H9 (cell line): ENCODE measurements at regions not wholly inside any gene's neighbourhood (a gene's known extent, or its start where the extent isn't known, plus 50 kb on each side); places are given as distances from the start of the nearest gene placed in this dataset.
A peak's percentile ranks its signal among the peaks of the same experiment; 100 is the strongest.

Experiments
- DNase-seq: peaks from one replicate; pipeline ENCODE4 v3.0.0-alpha.2; 2017
- H2AFZ ChIP-seq: one replicate; pipeline ENCODE4 v1.6.1; 2013; ENCODE audit warnings: mild to moderate bottlenecking, low read length, control low read depth, moderate library complexity
- H2AK5ac ChIP-seq: 2 replicates; pipeline ENCODE4 v1.6.1; 2013; ENCODE audit warnings: low read length, control low read depth, mixed read lengths; ENCODE audit not compliant: insufficient read length
- H2BK120ac ChIP-seq: one replicate; pipeline ENCODE4 v1.6.1; 2013; ENCODE audit warnings: low read depth, mild to moderate bottlenecking, low read length, control low read depth, inconsistent platforms; ENCODE audit not compliant: poor library complexity, severe bottlenecking
- H2BK12ac ChIP-seq: 2 replicates; pipeline ENCODE4 v1.6.1; 2013; ENCODE audit warnings: low read length, control low read depth, mixed read lengths, low read depth; ENCODE audit not compliant: insufficient read length
- H2BK15ac ChIP-seq: 2 replicates; pipeline ENCODE4 v1.6.1; 2013; ENCODE audit warnings: low read depth, low read length, control low read depth
- H2BK20ac ChIP-seq: one replicate; pipeline ENCODE4 v1.6.1; 2013; ENCODE audit warnings: low read depth, mild to moderate bottlenecking, low read length, control low read depth, inconsistent platforms; ENCODE audit not compliant: poor library complexity, severe bottlenecking
- H2BK5ac ChIP-seq: 2 replicates; pipeline ENCODE4 v1.6.1; 2013; ENCODE audit warnings: low read length, control low read depth, mixed read lengths; ENCODE audit not compliant: insufficient read length
- H3K14ac ChIP-seq: 2 replicates; pipeline ENCODE4 v1.6.1; 2013; ENCODE audit warnings: low read length, control low read depth; ENCODE audit not compliant: insufficient read depth
- H3K18ac ChIP-seq: 2 replicates; pipeline ENCODE4 v1.6.1; 2013; ENCODE audit warnings: low read depth, mild to moderate bottlenecking, mixed read lengths, low read length, control low read depth; ENCODE audit not compliant: insufficient read length
- H3K23ac ChIP-seq: 2 replicates; pipeline ENCODE4 v1.6.1; 2013; ENCODE audit warnings: low read length, control low read depth, mixed read lengths, low read depth; ENCODE audit not compliant: insufficient read length
- H3K23me2 ChIP-seq: 2 replicates; pipeline ENCODE4 v1.6.1; 2013; ENCODE audit warnings: low read depth, mild to moderate bottlenecking, mixed read lengths, low read length, control low read depth; ENCODE audit not compliant: insufficient read length, poor library complexity, severe bottlenecking
- H3K27ac ChIP-seq: 2 replicates; pipeline ENCODE4 v1.5.1; 2013; ENCODE audit warnings: low read length, control low read depth, mixed read lengths, low read depth; ENCODE audit not compliant: insufficient read length
- H3K27me3 ChIP-seq: 2 replicates; pipeline ENCODE4 v1.6.1; 2013; ENCODE audit warnings: low read length, control low read depth, inconsistent platforms; ENCODE audit not compliant: insufficient read depth
- H3K4ac ChIP-seq: 2 replicates; pipeline ENCODE4 v1.6.1; 2013; ENCODE audit warnings: low read depth, mild to moderate bottlenecking, control low read depth, inconsistent platforms, low read length, moderate library complexity
- H3K4me1 ChIP-seq: 2 replicates; pipeline ENCODE4 v1.6.1; 2013; ENCODE audit warnings: low read length, control low read depth, inconsistent platforms; ENCODE audit not compliant: insufficient read depth
- H3K4me2 ChIP-seq: 2 replicates; pipeline ENCODE4 v1.6.1; 2013; ENCODE audit warnings: low read length, control low read depth, mixed read lengths; ENCODE audit not compliant: insufficient read length, insufficient read depth
- H3K56ac ChIP-seq: 2 replicates; pipeline ENCODE4 v1.6.1; 2013; ENCODE audit warnings: low read depth, mild to moderate bottlenecking, mixed read lengths, low read length, control low read depth; ENCODE audit not compliant: insufficient read length
- H3K79me1 ChIP-seq: 2 replicates; pipeline ENCODE4 v1.6.1; 2013; ENCODE audit warnings: low read depth, mild to moderate bottlenecking, moderate library complexity, low read length, control low read depth, inconsistent platforms; ENCODE audit not compliant: insufficient read depth, poor library complexity, severe bottlenecking
- H3K79me2 ChIP-seq: 2 replicates; pipeline ENCODE4 v1.6.1; 2013; ENCODE audit warnings: low read length, control low read depth, inconsistent platforms; ENCODE audit not compliant: insufficient read depth
- H3K9ac ChIP-seq: 2 replicates; pipeline ENCODE4 v1.6.1; 2013; ENCODE audit warnings: low read length, control low read depth, mixed read lengths; ENCODE audit not compliant: insufficient read length; ENCODE audit errors: extremely low read depth
- H3K9me3 ChIP-seq: one replicate; pipeline ENCODE4 v1.6.1; 2013; ENCODE audit warnings: low read depth, low read length, inconsistent platforms; ENCODE audit not compliant: control insufficient read depth
- H3T11ph ChIP-seq: one replicate; pipeline ENCODE4 v1.6.1; 2013; ENCODE audit warnings: mild to moderate bottlenecking, low read length, control low read depth, inconsistent platforms
- H4K20me1 ChIP-seq: one replicate; pipeline ENCODE4 v1.6.1; 2013; ENCODE audit not compliant: control insufficient read depth, insufficient read length, insufficient read depth
- H4K5ac ChIP-seq: 2 replicates; pipeline ENCODE4 v1.6.1; 2013; ENCODE audit warnings: low read depth, mild to moderate bottlenecking, mixed read lengths, low read length, control low read depth; ENCODE audit not compliant: insufficient read length
- H4K8ac ChIP-seq: replicated peaks from 2 replicates; pipeline ENCODE4 v1.6.1; 2013; ENCODE audit warnings: low read length, control low read depth, mixed read lengths, low read depth; ENCODE audit not compliant: insufficient read length
- H4K91ac ChIP-seq: 2 replicates; pipeline ENCODE4 v1.6.1; 2013; ENCODE audit warnings: low read depth, mild to moderate bottlenecking, moderate library complexity, mixed read lengths, low read length, control low read depth; ENCODE audit not compliant: insufficient read length
- H3K27ac Mint-ChIP-seq, 3 experiments: 2 replicates in 2 of 3; 3 replicates in 1 of 3; pipeline ENCODE4 v1.8.0; 2020 to 2021; ENCODE audit warnings: mixed read lengths in 3 of 3, mild to moderate bottlenecking in 1 of 3, moderate library complexity in 1 of 3
- H3K27me3 Mint-ChIP-seq: 2 replicates; pipeline ENCODE4 v1.8.0; 2021; ENCODE audit warnings: low read depth, mild to moderate bottlenecking, moderate library complexity, mixed read lengths
- H3K36me3 Mint-ChIP-seq, 3 experiments: 2 replicates in 2 of 3; 3 replicates in 1 of 3; pipeline ENCODE4 v1.8.0; 2020 to 2021; ENCODE audit warnings: low read depth in 3 of 3, mixed read lengths in 3 of 3; ENCODE audit not compliant: insufficient read depth in 1 of 3
- H3K4me1 Mint-ChIP-seq, 2 experiments: 2 replicates each; pipeline ENCODE4 v1.8.0; 2020; ENCODE audit warnings: mixed read lengths in 2 of 2
- H3K4me3 Mint-ChIP-seq, 2 experiments: 2 replicates in 1 of 2; 3 replicates in 1 of 2; pipeline ENCODE4 v1.8.0; 2020 to 2021; ENCODE audit warnings: mild to moderate bottlenecking in 2 of 2, mixed read lengths in 2 of 2, moderate library complexity in 1 of 2
- H3K9me3 Mint-ChIP-seq, 2 experiments: 2 replicates in 1 of 2; 3 replicates in 1 of 2; pipeline ENCODE4 v1.8.0; 2020; ENCODE audit warnings: mild to moderate bottlenecking in 2 of 2, mixed read lengths in 2 of 2, moderate library complexity in 1 of 2
- WGBS: extraction: QIAGEN DNeasy Blood & Tissue Kit; methylation state at CpG from one replicate; pipeline ENCODE4 v1.1.7; 2013; ENCODE audit warnings: missing lambda C conversion rate, low lambda C conversion rate, mixed read lengths; ENCODE audit not compliant: insufficient read length; ENCODE audit errors: extremely low coverage; 5-methylcytosine and 5-hydroxymethylcytosine counted together
- TF ChIP-seq, protein P1 (sequence below): fragments of 200-600 bp; sonication (generic); conservative IDR thresholded peaks from 3 replicates; pipeline ENCODE4 v1.8.0; 2021; ENCODE audit warnings: antibody characterized with exemption, mild to moderate bottlenecking

DNA sequence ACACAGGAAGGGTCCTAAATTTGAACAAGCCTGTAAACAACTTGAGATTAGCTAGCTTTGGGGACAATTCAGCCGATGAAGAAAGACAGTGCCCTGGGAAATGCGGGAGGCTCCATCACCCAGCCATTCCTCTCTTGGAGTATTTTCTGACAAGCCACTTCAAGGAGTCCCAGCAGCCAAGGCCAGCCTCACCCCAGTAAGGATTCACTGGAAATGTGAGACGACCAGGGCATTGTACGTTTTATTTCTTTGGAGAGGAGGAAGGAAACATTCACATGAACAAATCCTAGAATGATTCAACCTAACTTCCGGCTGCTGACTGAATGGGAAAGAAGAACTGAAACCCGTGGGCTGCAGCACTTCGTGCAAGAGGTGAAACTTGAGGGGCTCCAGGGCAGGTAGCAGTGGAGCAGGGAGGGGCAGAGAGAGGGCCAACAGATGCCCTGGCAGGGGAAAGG is 116.4 kb upstream of the ARHGEF3 start:
- no peak overlapping the region for H2BK120ac ChIP-seq
- no peaks in the 10 kb centered on the region for H3K27me3 ChIP-seq
- H2BK12ac ChIP-seq, result no peak overlapping the region
- H4K8ac ChIP-seq, result no peak overlapping the region
- no CpG with 5 or more reads among the region's 7 CpGs for WGBS
- H4K20me1 ChIP-seq, result no peaks in the 10 kb centered on the region
- no peak overlapping the region for H3K23ac ChIP-seq
- Mint-ChIP-seq H3K4me1 (peaks cover 30% of the 10 kb centered on the region in 2 experiments), H3K9me3 (no peaks in the 10 kb centered on the region), H3K36me3 (no peaks in the 10 kb centered on the region), H3K27me3 (peaks cover 2% of the 10 kb centered on the region; the same call in 1 of the 2 replicates), H3K27ac (peak overlapping the region in 2 of 3 experiments; percentile 13 to 42; a peak in 2 of 7 replicates), H3K4me3 (no peak overlapping the region)
- TF ChIP-seq, protein P1, sequence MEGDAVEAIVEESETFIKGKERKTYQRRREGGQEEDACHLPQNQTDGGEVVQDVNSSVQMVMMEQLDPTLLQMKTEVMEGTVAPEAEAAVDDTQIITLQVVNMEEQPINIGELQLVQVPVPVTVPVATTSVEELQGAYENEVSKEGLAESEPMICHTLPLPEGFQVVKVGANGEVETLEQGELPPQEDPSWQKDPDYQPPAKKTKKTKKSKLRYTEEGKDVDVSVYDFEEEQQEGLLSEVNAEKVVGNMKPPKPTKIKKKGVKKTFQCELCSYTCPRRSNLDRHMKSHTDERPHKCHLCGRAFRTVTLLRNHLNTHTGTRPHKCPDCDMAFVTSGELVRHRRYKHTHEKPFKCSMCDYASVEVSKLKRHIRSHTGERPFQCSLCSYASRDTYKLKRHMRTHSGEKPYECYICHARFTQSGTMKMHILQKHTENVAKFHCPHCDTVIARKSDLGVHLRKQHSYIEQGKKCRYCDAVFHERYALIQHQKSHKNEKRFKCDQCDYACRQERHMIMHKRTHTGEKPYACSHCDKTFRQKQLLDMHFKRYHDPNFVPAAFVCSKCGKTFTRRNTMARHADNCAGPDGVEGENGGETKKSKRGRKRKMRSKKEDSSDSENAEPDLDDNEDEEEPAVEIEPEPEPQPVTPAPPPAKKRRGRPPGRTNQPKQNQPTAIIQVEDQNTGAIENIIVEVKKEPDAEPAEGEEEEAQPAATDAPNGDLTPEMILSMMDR, result no peak
- H3K79me2 ChIP-seq, result no peaks in the 10 kb centered on the region
- no peak overlapping the region for H2AFZ ChIP-seq
- no peak for DNase-seq
- H3K4ac ChIP-seq, result no peak overlapping the region
- H3K4me2 ChIP-seq, result no peak overlapping the region
- no peaks in the 10 kb centered on the region for H3K79me1 ChIP-seq
- H2AK5ac ChIP-seq, result no peak overlapping the region
- H3K14ac ChIP-seq, result no peak overlapping the region
- peaks cover 3% of the 10 kb centered on the region; the same call in 1 of the 2 replicates for H3K4me1 ChIP-seq
- H4K91ac ChIP-seq, result no peak overlapping the region
- no peak overlapping the region for H3K56ac ChIP-seq
- no peak overlapping the region for H4K5ac ChIP-seq
- H3K23me2 ChIP-seq, result no peaks in the 10 kb centered on the region
- no peak overlapping the region for H3T11ph ChIP-seq
- no peaks in the 10 kb centered on the region for H3K9me3 ChIP-seq
- H2BK5ac ChIP-seq, result no peak overlapping the region
- no peak overlapping the region for H2BK15ac ChIP-seq
- H3K9ac ChIP-seq, result no peak overlapping the region
- no peak overlapping the region for H2BK20ac ChIP-seq
- no peak overlapping the region for H3K18ac ChIP-seq
- H3K27ac ChIP-seq, result no peak overlapping the region
